HepG2 (cell line): ENCODE measurements at regions not wholly inside any gene's neighbourhood (a gene's known extent, or its start where the extent isn't known, plus 50 kb on each side); places are given as distances from the start of the nearest gene placed in this dataset.

Experiments used
- ATAC-seq: fragments of 200-7000 bp; cut with Tn5 transposase; 3 replicates; pipeline ENCODE4 v1.9.1; 2020; ENCODE audit warnings: mild to moderate bottlenecking, moderate library complexity
- BruUV-seq: library from RNA; stranded (reverse); fragments of 400-500 nt; replicated peaks from 2 replicates; lab custom pipeline; 2021; lab: Mats Ljungman, UMichigan
- CTCF ChIA-PET: fragments of 300-600 bp; formaldehyde crosslinking; extraction: SDS; loops from one replicate; lab custom pipeline; 2021; ENCODE audit warnings: low total read pairs, inconsistent platforms, low intra/inter-chr PET ratio; lab: Yijun Ruan, JAX
- POLR2A ChIA-PET: fragments of 350-600 bp; sonication (Branson Sonifier 250); formaldehyde crosslinking; loops from one replicate; lab custom pipeline; 2020; ENCODE audit warnings: antibody characterized with exemption, inconsistent platforms; lab: Yijun Ruan, JAX
- DNase-seq: peaks from one replicate; pipeline ENCODE4 v3.0.0-alpha.2; 2015; ENCODE audit warnings: low spot score
- FAIRE-seq: peaks from 3 replicates; lab custom pipeline; 2011; peaks lifted over from hg19 to GRCh38; lab: Jason Lieb, UNC
- H2AFZ ChIP-seq: one replicate; pipeline ENCODE4 v1.6.1; 2011; ENCODE audit warnings: low read length, inconsistent platforms
- H3K27ac ChIP-seq: fragments of 300-600 bp; 3 replicates; pipeline ENCODE4 v1.8.0; 2011; ENCODE audit warnings: mixed run types, mild to moderate bottlenecking, mixed read lengths, low read length, inconsistent platforms; ENCODE audit not compliant: insufficient read depth; ENCODE audit errors: extremely low read length
- H3K27me3 ChIP-seq, 2 experiments: fragments of 200-600 bp in 1 of 2; 2 replicates in 1 of 2; 3 replicates in 1 of 2; pipeline versions ENCODE4 v1.6.0 to v1.8.0; 2011; ENCODE audit warnings: low read length in 2 of 2, mild to moderate bottlenecking in 2 of 2, moderate library complexity in 2 of 2, inconsistent platforms in 1 of 2; ENCODE audit not compliant: insufficient read depth in 2 of 2, control insufficient read depth in 1 of 2
- H3K36me3 ChIP-seq, 2 experiments: fragments of 200-600 bp in 1 of 2; replicated peaks in 1 of 2; 2 replicates in 1 of 2; 3 replicates in 1 of 2; pipeline versions ENCODE4 v1.5.1 to v1.8.0; 2011; ENCODE audit warnings: low read length in 2 of 2, inconsistent platforms in 1 of 2; ENCODE audit not compliant: insufficient read depth in 2 of 2, control insufficient read depth in 1 of 2
- H3K4me1 ChIP-seq: 2 replicates; pipeline ENCODE4 v1.5.1; 2012; ENCODE audit warnings: low read length, inconsistent platforms; ENCODE audit not compliant: insufficient read depth
- H3K4me2 ChIP-seq: 2 replicates; pipeline ENCODE4 v1.6.0; 2011; ENCODE audit warnings: low read depth, low read length, inconsistent platforms
- H3K4me3 ChIP-seq, 3 experiments: fragments of 200-600 bp in 1 of 3; sonication (generic), shearing (Covaris generic) in 1 of 3; replicated peaks in 1 of 3; 2 replicates each; pipeline ENCODE4 v1.5.1; 2011 to 2016; ENCODE audit warnings: low read length in 3 of 3, inconsistent platforms in 2 of 3, low read depth in 2 of 3, mild to moderate bottlenecking in 2 of 3, control low read depth in 1 of 3, mixed read lengths in 1 of 3; ENCODE audit not compliant: insufficient read depth in 1 of 3
- H3K79me2 ChIP-seq: one replicate; pipeline ENCODE4 v1.6.1; 2011; ENCODE audit warnings: low read length, inconsistent platforms; ENCODE audit not compliant: insufficient read depth
- H3K9ac ChIP-seq: 2 replicates; pipeline ENCODE4 v1.6.0; 2011; ENCODE audit warnings: mild to moderate bottlenecking, low read depth, low read length, inconsistent platforms; ENCODE audit not compliant: insufficient read depth
- H3K9me3 ChIP-seq: 2 replicates; pipeline ENCODE4 v1.5.1; 2012; ENCODE audit warnings: mild to moderate bottlenecking, low read length
- H4K20me1 ChIP-seq: 2 replicates; pipeline ENCODE4 v1.6.0; 2011; ENCODE audit warnings: inconsistent platforms, mild to moderate bottlenecking, low read length, moderate library complexity; ENCODE audit not compliant: insufficient read depth
- AKAP8 ChIP-seq: sonication (generic); formaldehyde crosslinking; IDR thresholded peaks from 2 replicates; pipeline ENCODE4 v1.5.1; 2020; ENCODE audit warnings: mild to moderate bottlenecking, missing genetic modification reagents
- ISX ChIP-seq: sonication (generic); formaldehyde crosslinking; conservative IDR thresholded peaks from 2 replicates; pipeline ENCODE4 v1.5.0; 2020; ENCODE audit warnings: missing genetic modification reagents
- RAD21 ChIP-seq: fragments of 450-650 bp; formaldehyde crosslinking; IDR thresholded peaks from 2 replicates; pipeline ENCODE4 v1.5.0; 2020; ENCODE audit warnings: mild to moderate bottlenecking
- ZMYM3 ChIP-seq: sonication (generic); formaldehyde crosslinking; IDR thresholded peaks from 2 replicates; pipeline ENCODE4 v1.5.1; 2020; ENCODE audit warnings: mild to moderate bottlenecking, missing genetic modification reagents
- ZNF703 ChIP-seq: sonication (generic); formaldehyde crosslinking; IDR thresholded peaks from 2 replicates; pipeline ENCODE4 v1.5.1; 2020; ENCODE audit warnings: missing genetic modification reagents, mild to moderate bottlenecking, moderate library complexity, borderline replicate concordance
- WGBS: methylation state at CpG from one replicate; pipeline ENCODE4 v1.1.6; 2017; ENCODE audit warnings: low lambda C conversion rate; 5-methylcytosine and 5-hydroxymethylcytosine counted together
- in situ Hi-C: cut with HindIII; loops from 2 replicates; pipeline ENCODE4 v1.10.0; 2017; ENCODE audit warnings: low pct_unique_long_range_greater_than_20kb; ENCODE audit not compliant: extremely low pct_ligation_motif_present
- intact Hi-C: fragments of 100-400 bp; cut with micrococcal nuclease; formaldehyde crosslinking; loops from one replicate; pipeline ENCODE4 v1.10.0; 2022; ENCODE audit not compliant: unreplicated experiment
- TF ChIP-seq, protein P1 (sequence below): sonication (generic); formaldehyde crosslinking; IDR thresholded peaks from one replicate; pipeline ENCODE4 v1.5.1; 2020; ENCODE audit warnings: mild to moderate bottlenecking, missing genetic modification reagents; ENCODE audit errors: not compliant biosample characterization
- TF ChIP-seq, protein P2 (sequence below): sonication (generic); formaldehyde crosslinking; IDR thresholded peaks from 2 replicates; pipeline ENCODE4 v1.4.0; 2020; ENCODE audit warnings: missing genetic modification reagents, borderline replicate concordance
- TF ChIP-seq, protein P3 (sequence below): sonication (generic); formaldehyde crosslinking; IDR thresholded peaks from 2 replicates; pipeline ENCODE4 v1.4.0; 2020; ENCODE audit warnings: missing genetic modification reagents, mild to moderate bottlenecking, borderline replicate concordance

DNA sequence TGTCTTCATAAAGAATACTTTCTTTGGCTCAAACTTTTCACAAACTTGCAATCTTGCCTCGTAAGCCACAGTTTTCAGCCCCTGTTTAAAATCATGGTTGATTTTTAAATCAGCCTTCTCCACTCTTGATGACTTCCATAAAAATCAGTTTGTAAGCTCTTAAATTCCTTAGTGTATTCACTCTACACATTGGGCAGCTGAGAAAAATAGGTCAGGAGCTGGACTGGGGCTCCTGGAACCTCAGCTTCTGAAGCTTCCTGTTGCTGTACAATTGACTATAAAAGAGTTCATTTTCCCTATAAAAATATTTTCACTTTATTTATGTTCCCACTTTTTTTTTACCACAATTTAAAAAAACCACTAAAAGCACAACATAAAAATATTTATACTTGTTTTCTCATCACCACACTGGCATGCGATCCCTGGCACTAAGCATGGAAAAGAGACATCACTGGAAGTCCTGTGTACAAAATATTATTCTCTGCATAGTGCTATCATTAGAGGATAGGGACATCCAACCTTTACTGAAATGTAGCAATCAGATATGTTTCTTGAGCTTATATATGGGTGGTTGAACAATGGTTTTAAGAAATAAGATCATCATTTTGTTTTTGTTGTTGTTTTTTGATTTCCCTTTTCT lies 345.7 kb downstream of the FBXO8 start (continued):
- TF ChIP-seq, protein P1, sequence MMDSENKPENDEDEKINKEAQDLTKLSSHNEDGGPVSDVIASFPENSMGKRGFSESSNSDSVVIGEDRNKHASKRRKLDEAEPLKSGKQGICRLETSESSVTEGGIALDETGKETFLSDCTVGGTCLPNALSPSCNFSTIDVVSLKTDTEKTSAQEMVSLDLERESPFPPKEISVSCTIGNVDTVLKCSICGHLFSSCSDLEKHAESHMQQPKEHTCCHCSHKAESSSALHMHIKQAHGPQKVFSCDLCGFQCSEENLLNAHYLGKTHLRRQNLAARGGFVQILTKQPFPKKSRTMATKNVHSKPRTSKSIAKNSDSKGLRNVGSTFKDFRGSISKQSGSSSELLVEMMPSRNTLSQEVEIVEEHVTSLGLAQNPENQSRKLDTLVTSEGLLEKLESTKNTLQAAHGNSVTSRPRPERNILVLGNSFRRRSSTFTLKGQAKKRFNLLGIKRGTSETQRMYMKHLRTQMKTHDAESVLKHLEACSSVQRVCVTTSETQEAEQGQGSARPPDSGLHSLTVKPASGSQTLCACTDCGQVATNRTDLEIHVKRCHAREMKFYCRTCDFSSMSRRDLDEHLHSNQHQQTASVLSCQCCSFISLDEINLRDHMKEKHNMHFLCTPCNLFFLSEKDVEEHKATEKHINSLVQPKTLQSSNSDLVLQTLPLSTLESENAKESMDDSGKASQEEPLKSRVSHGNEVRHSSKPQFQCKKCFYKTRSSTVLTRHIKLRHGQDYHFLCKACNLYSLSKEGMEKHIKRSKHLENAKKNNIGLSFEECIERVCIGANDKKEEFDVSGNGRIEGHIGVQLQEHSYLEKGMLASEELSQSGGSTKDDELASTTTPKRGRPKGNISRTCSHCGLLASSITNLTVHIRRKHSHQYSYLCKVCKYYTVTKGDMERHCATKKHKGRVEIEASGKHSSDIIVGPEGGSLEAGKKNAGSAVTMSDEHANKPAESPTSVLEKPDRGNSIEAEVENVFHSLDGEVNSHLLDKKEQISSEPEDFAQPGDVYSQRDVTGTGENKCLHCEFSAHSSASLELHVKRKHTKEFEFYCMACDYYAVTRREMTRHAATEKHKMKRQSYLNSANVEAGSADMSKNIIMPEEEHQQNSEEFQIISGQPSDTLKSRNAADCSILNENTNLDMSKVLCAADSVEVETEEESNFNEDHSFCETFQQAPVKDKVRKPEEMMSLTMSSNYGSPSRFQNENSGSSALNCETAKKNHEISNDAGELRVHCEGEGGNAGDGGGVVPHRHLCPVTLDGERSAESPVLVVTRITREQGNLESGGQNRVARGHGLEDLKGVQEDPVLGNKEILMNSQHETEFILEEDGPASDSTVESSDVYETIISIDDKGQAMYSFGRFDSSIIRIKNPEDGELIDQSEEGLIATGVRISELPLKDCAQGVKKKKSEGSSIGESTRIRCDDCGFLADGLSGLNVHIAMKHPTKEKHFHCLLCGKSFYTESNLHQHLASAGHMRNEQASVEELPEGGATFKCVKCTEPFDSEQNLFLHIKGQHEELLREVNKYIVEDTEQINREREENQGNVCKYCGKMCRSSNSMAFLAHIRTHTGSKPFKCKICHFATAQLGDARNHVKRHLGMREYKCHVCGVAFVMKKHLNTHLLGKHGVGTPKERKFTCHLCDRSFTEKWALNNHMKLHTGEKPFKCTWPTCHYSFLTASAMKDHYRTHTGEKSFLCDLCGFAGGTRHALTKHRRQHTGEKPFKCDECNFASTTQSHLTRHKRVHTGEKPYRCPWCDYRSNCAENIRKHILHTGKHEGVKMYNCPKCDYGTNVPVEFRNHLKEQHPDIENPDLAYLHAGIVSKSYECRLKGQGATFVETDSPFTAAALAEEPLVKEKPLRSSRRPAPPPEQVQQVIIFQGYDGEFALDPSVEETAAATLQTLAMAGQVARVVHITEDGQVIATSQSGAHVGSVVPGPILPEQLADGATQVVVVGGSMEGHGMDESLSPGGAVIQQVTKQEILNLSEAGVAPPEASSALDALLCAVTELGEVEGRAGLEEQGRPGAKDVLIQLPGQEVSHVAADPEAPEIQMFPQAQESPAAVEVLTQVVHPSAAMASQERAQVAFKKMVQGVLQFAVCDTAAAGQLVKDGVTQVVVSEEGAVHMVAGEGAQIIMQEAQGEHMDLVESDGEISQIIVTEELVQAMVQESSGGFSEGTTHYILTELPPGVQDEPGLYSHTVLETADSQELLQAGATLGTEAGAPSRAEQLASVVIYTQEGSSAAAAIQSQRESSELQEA (CRISPR knock-in tag): no peak
- no peak for TF ChIP-seq ZMYM3 (CRISPR knock-in tag)

DNA sequence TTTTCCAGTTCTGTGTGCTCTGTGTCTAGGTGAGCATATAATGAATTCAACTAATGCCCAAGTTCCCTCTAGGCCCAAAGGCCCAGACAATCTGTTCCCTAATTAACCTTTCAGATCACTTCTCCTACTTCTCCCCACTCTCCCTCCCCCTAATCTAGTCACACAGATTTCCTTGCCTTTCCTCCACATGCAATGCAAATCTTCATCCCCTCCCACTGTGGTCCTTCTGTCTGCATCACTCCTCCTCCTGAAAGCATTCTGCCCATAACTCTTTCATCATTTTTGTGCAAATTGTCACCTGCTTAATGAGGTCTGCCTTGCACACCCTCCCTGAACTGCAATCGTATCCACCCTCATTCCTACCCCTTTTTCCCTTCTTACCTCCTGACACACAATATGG lies 346.6 kb downstream of the FBXO8 start:
- in situ Hi-C loops: no loop called here
- CTCF ChIA-PET: no interaction called here
- no peak for TF ChIP-seq ISX (CRISPR knock-in tag)
- TF ChIP-seq, protein P2, sequence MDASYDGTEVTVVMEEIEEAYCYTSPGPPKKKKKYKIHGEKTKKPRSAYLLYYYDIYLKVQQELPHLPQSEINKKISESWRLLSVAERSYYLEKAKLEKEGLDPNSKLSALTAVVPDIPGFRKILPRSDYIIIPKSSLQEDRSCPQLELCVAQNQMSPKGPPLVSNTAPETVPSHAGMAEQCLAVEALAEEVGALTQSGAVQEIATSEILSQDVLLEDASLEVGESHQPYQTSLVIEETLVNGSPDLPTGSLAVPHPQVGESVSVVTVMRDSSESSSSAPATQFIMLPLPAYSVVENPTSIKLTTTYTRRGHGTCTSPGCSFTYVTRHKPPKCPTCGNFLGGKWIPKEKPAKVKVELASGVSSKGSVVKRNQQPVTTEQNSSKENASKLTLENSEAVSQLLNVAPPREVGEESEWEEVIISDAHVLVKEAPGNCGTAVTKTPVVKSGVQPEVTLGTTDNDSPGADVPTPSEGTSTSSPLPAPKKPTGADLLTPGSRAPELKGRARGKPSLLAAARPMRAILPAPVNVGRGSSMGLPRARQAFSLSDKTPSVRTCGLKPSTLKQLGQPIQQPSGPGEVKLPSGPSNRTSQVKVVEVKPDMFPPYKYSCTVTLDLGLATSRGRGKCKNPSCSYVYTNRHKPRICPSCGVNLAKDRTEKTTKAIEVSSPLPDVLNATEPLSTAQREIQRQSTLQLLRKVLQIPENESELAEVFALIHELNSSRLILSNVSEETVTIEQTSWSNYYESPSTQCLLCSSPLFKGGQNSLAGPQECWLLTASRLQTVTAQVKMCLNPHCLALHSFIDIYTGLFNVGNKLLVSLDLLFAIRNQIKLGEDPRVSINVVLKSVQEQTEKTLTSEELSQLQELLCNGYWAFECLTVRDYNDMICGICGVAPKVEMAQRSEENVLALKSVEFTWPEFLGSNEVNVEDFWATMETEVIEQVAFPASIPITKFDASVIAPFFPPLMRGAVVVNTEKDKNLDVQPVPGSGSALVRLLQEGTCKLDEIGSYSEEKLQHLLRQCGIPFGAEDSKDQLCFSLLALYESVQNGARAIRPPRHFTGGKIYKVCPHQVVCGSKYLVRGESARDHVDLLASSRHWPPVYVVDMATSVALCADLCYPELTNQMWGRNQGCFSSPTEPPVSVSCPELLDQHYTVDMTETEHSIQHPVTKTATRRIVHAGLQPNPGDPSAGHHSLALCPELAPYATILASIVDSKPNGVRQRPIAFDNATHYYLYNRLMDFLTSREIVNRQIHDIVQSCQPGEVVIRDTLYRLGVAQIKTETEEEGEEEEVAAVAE: no peak
- TF ChIP-seq ZNF703 (CRISPR knock-in tag): no peak
- no peak for TF ChIP-seq AKAP8 (CRISPR knock-in tag)
- TF ChIP-seq RAD21: no peak
- TF ChIP-seq, protein P3, sequence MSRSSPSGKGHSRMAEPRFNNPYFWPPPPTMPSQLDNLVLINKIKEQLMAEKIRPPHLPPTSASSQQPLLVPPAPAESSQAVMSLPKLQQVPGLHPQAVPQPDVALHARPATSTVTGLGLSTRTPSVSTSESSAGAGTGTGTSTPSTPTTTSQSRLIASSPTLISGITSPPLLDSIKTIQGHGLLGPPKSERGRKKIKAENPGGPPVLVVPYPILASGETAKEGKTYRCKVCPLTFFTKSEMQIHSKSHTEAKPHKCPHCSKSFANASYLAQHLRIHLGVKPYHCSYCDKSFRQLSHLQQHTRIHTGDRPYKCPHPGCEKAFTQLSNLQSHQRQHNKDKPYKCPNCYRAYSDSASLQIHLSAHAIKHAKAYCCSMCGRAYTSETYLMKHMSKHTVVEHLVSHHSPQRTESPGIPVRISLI (CRISPR knock-in tag): no peak

More for the DNA sequence above, 346.6 kb downstream of the FBXO8 start:
- WGBS: 3% methylated on average over 1 of the region's 1 CpG
- no peak overlapping the region for H3K4me2 ChIP-seq
- no peak overlapping the region for H3K9ac ChIP-seq
- intact Hi-C loops: no loop called here
- no peaks in the 10 kb centered on the region for H3K27me3 ChIP-seq
- no peaks in the 10 kb centered on the region for H3K79me2 ChIP-seq
- H4K20me1 ChIP-seq: no peaks in the 10 kb centered on the region
- H3K9me3 ChIP-seq: no peaks in the 10 kb centered on the region
- no TSS peak for BruUV-seq
- FAIRE-seq (no peak), ATAC-seq (no peak), DNase-seq (no peak)
- H3K4me1 ChIP-seq: no peaks in the 10 kb centered on the region
- H2AFZ ChIP-seq: no peak overlapping the region
- H3K27ac ChIP-seq: no peak overlapping the region
- POLR2A ChIA-PET: no interaction called here
- no peak overlapping the region for H3K4me3 ChIP-seq
- H3K36me3 ChIP-seq: no peaks in the 10 kb centered on the region
